Suprapubic skin (tissue), 4 donors: ENCODE measurements at regions not wholly inside any gene's neighbourhood (a gene's known extent, or its start where the extent isn't known, plus 50 kb on each side); places are given as distances from the start of the nearest gene placed in this dataset.

Experiments used
- DNase-seq, 2 donors: peaks; one replicate each; pipeline ENCODE4 v3.0.0-alpha.2; 2019; ENCODE audit warnings: low spot score in 2 of 2
- H3K27ac ChIP-seq: fragments of 200-600 bp; sonication (generic); one replicate; pipeline ENCODE4 v1.5.1; 2019
- H3K27me3 ChIP-seq: fragments of 200-600 bp; sonication (generic); one replicate; pipeline ENCODE4 v1.5.1; 2019
- H3K36me3 ChIP-seq: fragments of 200-600 bp; sonication (generic); one replicate; pipeline ENCODE4 v1.5.1; 2019
- H3K4me1 ChIP-seq: fragments of 200-600 bp; sonication (generic); one replicate; pipeline ENCODE4 v1.5.1; 2019
- H3K4me3 ChIP-seq: fragments of 200-600 bp; sonication (generic); one replicate; pipeline ENCODE4 v1.5.1; 2019; ENCODE audit warnings: mild to moderate bottlenecking
- H3K9me3 ChIP-seq: fragments of 200-600 bp; sonication (generic); one replicate; pipeline ENCODE4 v1.5.1; 2019
- EP300 ChIP-seq: sonication (generic); formaldehyde crosslinking; IDR thresholded peaks from one replicate; pipeline ENCODE4 v1.6.1; 2017; ENCODE audit warnings: antibody characterized with exemption
- POLR2A ChIP-seq, 2 donors: fragments of 450-650 bp; IDR thresholded peaks; one replicate each; pipeline ENCODE4 v1.6.1; 2017; ENCODE audit warnings: antibody characterized with exemption in 2 of 2, mild to moderate bottlenecking in 2 of 2, moderate library complexity in 2 of 2
- POLR2AphosphoS5 ChIP-seq, 3 donors: sonication (generic); formaldehyde crosslinking; IDR thresholded peaks; one replicate each; pipeline ENCODE4 v1.6.1; 2017; ENCODE audit warnings: antibody characterized with exemption in 3 of 3
- WGBS: methylation state at CpG from one replicate; pipeline ENCODE4 v1.1.5; 2018; 5-methylcytosine and 5-hydroxymethylcytosine counted together
- TF ChIP-seq, protein P1 (sequence below), 2 donors: fragments of 200-600 bp in 1 of 2; fragments of 450-650 bp in 1 of 2; sonication (generic) in 1 of 2; IDR thresholded peaks; one replicate each; pipeline ENCODE4 v1.5.1; 2016 to 2019; ENCODE audit warnings: antibody characterized with exemption in 2 of 2, mild to moderate bottlenecking in 1 of 2, moderate library complexity in 1 of 2

DNA sequence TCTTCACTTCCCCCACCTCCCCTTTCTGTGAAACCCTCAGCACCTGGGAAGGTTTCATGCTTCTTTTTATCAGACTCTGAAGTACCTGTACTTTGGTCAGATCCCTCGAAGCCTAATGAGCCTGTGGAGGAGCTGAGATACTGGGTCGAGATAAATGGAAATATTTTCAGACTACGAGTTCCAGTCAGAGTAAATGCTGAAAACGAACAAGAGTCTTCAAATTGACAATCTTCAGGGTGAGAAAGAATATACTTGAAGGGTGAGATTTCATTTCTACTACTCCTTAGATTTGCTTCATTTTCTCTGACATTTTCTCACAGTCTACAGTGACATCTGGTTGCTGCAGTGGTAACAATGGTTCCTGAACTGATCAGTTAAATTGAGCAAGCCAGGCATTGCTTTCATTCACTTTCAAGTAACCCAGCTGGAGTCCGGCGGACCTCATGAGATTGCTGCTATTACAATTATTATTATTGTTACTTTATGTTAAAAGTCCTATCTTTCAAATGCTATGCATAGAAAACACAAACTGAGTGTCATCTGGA is 337.2 kb downstream of the VGLL3 start:
- no peak for DNase-seq
- H3K9me3 ChIP-seq = no peaks in the 10 kb centered on the region
- no peak overlapping the region for H3K27ac ChIP-seq
- no peaks in the 10 kb centered on the region for H3K36me3 ChIP-seq
- no peak for TF ChIP-seq EP300
- no peak for TF ChIP-seq POLR2A (IDR thresholded peaks at IDR 0.05)
- TF ChIP-seq, protein P1, sequence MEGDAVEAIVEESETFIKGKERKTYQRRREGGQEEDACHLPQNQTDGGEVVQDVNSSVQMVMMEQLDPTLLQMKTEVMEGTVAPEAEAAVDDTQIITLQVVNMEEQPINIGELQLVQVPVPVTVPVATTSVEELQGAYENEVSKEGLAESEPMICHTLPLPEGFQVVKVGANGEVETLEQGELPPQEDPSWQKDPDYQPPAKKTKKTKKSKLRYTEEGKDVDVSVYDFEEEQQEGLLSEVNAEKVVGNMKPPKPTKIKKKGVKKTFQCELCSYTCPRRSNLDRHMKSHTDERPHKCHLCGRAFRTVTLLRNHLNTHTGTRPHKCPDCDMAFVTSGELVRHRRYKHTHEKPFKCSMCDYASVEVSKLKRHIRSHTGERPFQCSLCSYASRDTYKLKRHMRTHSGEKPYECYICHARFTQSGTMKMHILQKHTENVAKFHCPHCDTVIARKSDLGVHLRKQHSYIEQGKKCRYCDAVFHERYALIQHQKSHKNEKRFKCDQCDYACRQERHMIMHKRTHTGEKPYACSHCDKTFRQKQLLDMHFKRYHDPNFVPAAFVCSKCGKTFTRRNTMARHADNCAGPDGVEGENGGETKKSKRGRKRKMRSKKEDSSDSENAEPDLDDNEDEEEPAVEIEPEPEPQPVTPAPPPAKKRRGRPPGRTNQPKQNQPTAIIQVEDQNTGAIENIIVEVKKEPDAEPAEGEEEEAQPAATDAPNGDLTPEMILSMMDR (IDR thresholded peaks at IDR 0.05) = no peak
- TF ChIP-seq POLR2AphosphoS5 (IDR thresholded peaks at IDR 0.05) = no peak
- WGBS = 73% methylated on average over 6 of the region's 6 CpGs
- no peaks in the 10 kb centered on the region for H3K4me1 ChIP-seq
- H3K4me3 ChIP-seq = no peak overlapping the region
- H3K27me3 ChIP-seq = no peaks in the 10 kb centered on the region

DNA sequence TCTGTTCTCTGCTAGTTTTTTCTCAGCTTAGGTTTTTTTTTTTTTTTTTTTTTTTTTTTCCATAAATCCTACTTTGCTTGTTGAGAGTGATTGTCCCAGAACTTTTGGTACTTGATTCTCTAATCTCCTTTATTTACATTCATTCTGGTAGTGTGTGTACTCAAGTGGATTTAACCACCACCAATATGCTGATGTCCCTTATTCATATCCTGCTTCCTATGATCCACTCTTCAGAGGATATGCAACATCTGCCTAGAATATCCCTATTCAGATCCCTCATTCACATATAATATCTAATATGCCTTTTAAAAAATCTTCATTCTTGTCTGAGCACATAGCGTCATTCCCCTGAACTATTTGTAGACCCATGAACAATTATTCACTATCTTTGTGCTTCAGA is 342.9 kb downstream of the VGLL3 start:
- Histone ChIP-seq H3K4me1 (no peaks in the 10 kb centered on the region), H3K27me3 (no peaks in the 10 kb centered on the region), H3K4me3 (no peak overlapping the region), H3K36me3 (no peaks in the 10 kb centered on the region), H3K27ac (no peak overlapping the region), H3K9me3 (no peaks in the 10 kb centered on the region)
- TF ChIP-seq, protein P1 (IDR thresholded peaks at IDR 0.05) = no peak
- TF ChIP-seq POLR2AphosphoS5 (IDR thresholded peaks at IDR 0.05) (no peak), POLR2A (IDR thresholded peaks at IDR 0.05) (no peak), EP300 (no peak)
- DNase-seq = no peak
- 93% methylated on average over 1 of the region's 1 CpG for WGBS

DNA sequence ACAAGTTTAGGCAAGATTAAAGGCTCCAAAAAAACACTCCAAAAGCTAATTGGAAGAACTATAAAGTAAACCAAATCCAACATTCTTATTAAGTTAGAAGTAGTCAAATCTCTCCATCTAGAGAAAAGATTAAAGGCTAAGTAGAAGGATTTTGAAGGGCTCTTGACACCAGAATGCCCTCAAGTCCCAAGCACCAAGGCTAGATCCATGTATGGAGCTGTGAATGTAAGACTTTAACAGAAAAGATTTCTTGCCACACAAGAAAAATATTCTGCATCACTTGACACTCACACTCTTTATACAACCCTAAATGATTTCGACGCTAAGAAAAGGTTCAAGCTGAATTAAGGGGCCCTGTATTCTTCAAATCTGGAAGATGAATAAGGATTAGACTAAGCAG is 345.2 kb downstream of the VGLL3 start:
- Histone ChIP-seq H3K27ac (no peak overlapping the region), H3K4me1 (no peaks in the 10 kb centered on the region), H3K27me3 (no peaks in the 10 kb centered on the region), H3K9me3 (no peaks in the 10 kb centered on the region), H3K4me3 (no peak overlapping the region), H3K36me3 (no peaks in the 10 kb centered on the region)
- no peak for DNase-seq
- WGBS = 60% methylated on average over 2 of the region's 2 CpGs
- no peak for TF ChIP-seq POLR2AphosphoS5 (IDR thresholded peaks at IDR 0.05)
- TF ChIP-seq, protein P1 (IDR thresholded peaks at IDR 0.05) = no peak
- TF ChIP-seq EP300 = no peak
- TF ChIP-seq POLR2A (IDR thresholded peaks at IDR 0.05) = no peak

DNA sequence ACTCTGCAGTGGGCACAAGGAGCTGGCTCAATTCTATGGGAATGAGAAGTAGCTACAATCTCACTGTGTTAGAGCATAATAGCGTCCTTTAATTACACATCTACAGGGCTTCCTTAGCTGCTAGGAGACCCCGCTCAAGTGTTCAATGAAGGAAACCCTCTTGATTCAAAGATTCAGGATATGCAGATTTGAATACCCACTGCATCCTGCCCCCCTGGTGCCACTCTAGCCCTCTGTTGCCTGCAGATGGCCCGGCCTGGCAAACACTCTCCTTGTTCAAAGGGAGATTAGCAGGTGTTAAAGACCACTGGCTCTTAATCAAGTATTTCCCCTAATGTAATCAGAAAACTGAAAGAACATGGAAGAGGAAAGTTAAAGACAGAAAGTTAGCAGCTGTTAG is 356.6 kb downstream of the VGLL3 start:
- H3K9me3 ChIP-seq = no peaks in the 10 kb centered on the region
- 88% methylated on average over 3 of the region's 3 CpGs for WGBS
- TF ChIP-seq POLR2A (IDR thresholded peaks at IDR 0.05) = no peak
- no peak for TF ChIP-seq POLR2AphosphoS5 (IDR thresholded peaks at IDR 0.05)
- TF ChIP-seq, protein P1 (IDR thresholded peaks at IDR 0.05) = no peak
- no peak for TF ChIP-seq EP300

DNA sequence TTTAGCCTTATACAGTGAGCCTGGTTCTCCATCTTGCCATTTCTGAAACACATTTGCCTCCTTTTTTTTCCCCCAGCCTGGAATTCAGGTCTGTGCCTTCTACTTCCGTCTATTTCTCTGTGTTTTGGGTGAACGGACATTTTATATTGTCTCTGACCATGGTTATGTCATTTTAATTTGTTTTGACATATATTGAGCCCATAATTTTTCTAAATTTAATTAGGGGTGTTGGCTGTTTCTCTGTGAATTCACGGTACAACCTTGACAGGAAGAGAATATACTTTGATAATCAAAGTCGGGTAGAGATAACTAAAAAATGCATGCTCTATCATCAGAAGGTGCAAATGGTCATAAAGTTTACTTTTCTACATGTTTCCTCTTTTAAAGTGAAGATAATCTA is 361.4 kb downstream of the VGLL3 start:
- Histone ChIP-seq H3K27me3 (no peaks in the 10 kb centered on the region), H3K4me3 (no peak overlapping the region), H3K9me3 (no peaks in the 10 kb centered on the region), H3K36me3 (no peaks in the 10 kb centered on the region), H3K27ac (no peak overlapping the region), H3K4me1 (no peaks in the 10 kb centered on the region)
- TF ChIP-seq EP300 = no peak
- no peak for TF ChIP-seq POLR2AphosphoS5 (IDR thresholded peaks at IDR 0.05)
- TF ChIP-seq, protein P1 (IDR thresholded peaks at IDR 0.05) = no peak
- no peak for TF ChIP-seq POLR2A (IDR thresholded peaks at IDR 0.05)
- no peak for DNase-seq
- WGBS = 47% methylated on average over 4 of the region's 4 CpGs

More for the DNA sequence above, 356.6 kb downstream of the VGLL3 start:
- no peak for DNase-seq
- Histone ChIP-seq H3K27ac (no peak overlapping the region), H3K27me3 (no peaks in the 10 kb centered on the region), H3K4me3 (no peak overlapping the region), H3K36me3 (no peaks in the 10 kb centered on the region), H3K4me1 (no peaks in the 10 kb centered on the region)
